HEK293T (cell line): ENCODE measurements at regions not wholly inside any gene's neighbourhood (a gene's known extent, or its start where the extent isn't known, plus 50 kb on each side); places are given as distances from the start of the nearest gene placed in this dataset.

Experiments used
- CTBP1 ChIP-seq: fragments of 450-650 bp; IDR thresholded peaks from 2 replicates; pipeline ENCODE4 v1.6.1; 2016; ENCODE audit warnings: borderline replicate concordance
- ELF4 ChIP-seq: fragments of 450-650 bp; IDR thresholded peaks from 2 replicates; pipeline ENCODE4 v1.6.1; 2017; ENCODE audit warnings: antibody characterized with exemption
- FOXA1 ChIP-seq: fragments of 450-650 bp; IDR thresholded peaks from 2 replicates; pipeline ENCODE4 v1.6.1; 2016; ENCODE audit warnings: mild to moderate bottlenecking
- FOXK2 ChIP-seq: fragments of 450-650 bp; IDR thresholded peaks from 2 replicates; pipeline ENCODE4 v1.6.1; 2016; ENCODE audit warnings: mild to moderate bottlenecking
- HDGF ChIP-seq: fragments of 450-650 bp; IDR thresholded peaks from 2 replicates; pipeline ENCODE4 v1.6.1; 2017; ENCODE audit warnings: antibody characterized with exemption, borderline replicate concordance
- L3MBTL2 ChIP-seq: fragments of 450-650 bp; conservative IDR thresholded peaks from 2 replicates; pipeline ENCODE4 v1.6.1; 2016; ENCODE audit warnings: mild to moderate bottlenecking
- SP1 ChIP-seq: fragments of 450-650 bp; IDR thresholded peaks from 2 replicates; pipeline ENCODE4 v1.6.1; 2017
- SUZ12 ChIP-seq: fragments of 450-650 bp; IDR thresholded peaks from 2 replicates; pipeline ENCODE4 v1.6.1; 2016; ENCODE audit warnings: mild to moderate bottlenecking
- TARDBP ChIP-seq: fragments of 450-650 bp; IDR thresholded peaks from 2 replicates; pipeline ENCODE4 v1.6.1; 2016
- ZNF384 ChIP-seq: fragments of 450-650 bp; IDR thresholded peaks from 2 replicates; pipeline ENCODE4 v1.6.1; 2016

- TF ChIP-seq L3MBTL2 (no peak), ZNF384 (no peak), SP1 (no peak), HDGF (no peak), SUZ12 (no peak), ELF4 (no peak), FOXK2 (no peak), CTBP1 (no peak), TARDBP (no peak), FOXA1 (no peak)
These were observed 234.0 kb downstream of the ACTR3 start for GRCh38 chr2:114123925-114124324.
